ENCODE measurements at regions not wholly inside any gene's neighbourhood (a gene's known extent, or its start where the extent isn't known, plus 50 kb on each side); places are given as distances from the start of the nearest gene placed in this dataset.
"Not testable (repeated sequence)": the region's sequence is repeated elsewhere in the genome, so short reads cannot be mapped to it uniquely, and the experiment has no call there.

GRCh38 chr2:3899536-3900155 is 196.3 kb downstream of the DCDC2C start:
- peak in 1 of 3 donors; percentile 57 for DNase-seq

- DNase-seq = no peak
Observed at GRCh38 chr2:3902131-3902530, 198.8 kb downstream of the DCDC2C start.

GRCh38 chr2:3904061-3904460 is 200.7 kb downstream of the DCDC2C start:
- DNase-seq = no peak

GRCh38 chr2:3908498-3908897 is 205.1 kb downstream of the DCDC2C start:
- DNase-seq = not testable (repeated sequence)

DNA sequence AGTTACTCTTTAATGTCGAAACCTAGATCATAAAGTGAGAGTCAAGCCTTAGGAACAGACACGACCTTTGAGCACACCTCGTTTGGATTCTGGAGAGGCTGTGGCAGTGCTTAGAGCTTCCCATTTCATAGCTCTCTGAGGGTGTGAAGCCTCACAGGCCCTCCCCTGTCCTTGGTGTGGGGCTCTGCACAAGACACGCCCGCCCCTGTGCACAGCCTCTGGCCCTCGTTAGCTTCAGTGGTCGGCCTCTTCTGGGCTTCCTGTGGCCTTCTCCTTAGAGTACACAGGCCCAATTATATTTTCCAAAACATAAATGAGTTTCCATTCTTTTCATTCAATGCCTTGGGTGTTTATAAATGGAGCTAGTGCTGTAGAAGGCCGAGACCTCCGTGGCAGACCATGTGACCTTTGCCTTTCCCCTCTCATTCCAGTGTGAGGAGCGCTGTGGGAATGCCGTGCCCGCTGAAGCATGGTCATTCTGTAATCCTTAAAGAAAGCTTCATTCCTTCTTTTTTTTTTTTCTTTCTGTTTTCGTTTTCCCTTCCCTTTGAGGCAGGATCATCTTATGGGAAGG is 208.6 kb downstream of the DCDC2C start:
- no peak for DNase-seq

DNA sequence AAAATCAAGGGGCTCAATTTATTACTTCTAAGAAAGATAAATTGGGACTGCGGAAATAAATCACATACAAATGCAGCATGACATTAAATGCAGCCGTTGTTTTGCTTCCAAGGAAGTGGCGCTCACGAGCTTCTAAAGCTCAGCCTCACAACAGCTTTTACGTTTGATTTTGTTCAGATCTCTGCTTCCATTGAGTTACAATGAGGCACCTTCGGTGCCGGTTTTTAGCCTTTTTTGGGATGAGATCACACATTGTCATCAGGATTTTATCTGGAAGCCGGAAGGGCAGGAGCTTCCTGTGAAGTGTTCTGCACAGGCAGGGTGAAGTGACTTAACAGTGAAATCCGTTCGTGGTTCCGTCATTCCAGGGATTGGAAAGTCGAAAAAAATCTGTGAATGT is 209.8 kb downstream of the DCDC2C start:
- peak in 1 of 3 donors; percentile 25 for DNase-seq

DNA sequence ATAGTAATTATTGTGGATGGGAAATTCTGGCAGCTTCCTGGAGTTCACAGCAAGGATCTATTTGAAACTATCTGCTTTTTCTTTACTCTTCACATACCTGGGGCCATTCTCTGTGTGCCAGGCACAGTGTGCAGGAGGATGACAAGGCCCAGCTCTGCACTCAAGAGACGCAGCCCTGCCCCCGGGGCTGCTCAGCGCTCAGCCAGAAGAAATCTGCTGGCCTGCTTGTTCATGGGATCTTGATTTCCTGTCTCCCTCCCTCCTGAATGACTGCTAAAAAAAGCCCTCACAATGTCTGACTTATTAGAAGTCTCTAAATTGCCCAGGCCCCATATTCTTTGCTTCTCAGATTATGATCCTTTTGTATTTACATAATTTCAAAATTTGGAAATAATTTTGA is 210.9 kb downstream of the DCDC2C start:
- peak in 1 of 3 donors; percentile 20 for DNase-seq

GRCh38 chr2:3927031-3927430 is 223.7 kb downstream of the DCDC2C start:
- no peak for DNase-seq

DNA sequence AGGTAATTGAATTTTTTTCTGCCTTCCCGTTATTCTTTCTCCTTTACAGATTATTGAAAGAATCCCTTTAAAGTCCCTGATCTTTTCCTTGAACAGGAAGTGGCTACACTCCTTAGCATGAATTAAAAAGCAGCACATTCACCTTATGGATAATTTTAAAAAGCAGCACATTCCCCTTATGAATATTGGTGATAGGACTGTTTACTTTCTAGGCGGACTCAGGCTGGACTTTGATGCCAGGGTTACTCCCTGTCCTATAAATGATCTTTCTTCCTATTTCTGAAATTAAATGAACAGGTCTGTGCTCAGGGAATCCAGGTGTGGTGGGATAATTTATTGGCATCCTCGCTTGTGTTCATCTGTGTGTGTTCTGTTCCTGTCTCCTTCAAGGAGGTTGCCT is 226.0 kb downstream of the DCDC2C start:
- DNase-seq = no peak

DNA sequence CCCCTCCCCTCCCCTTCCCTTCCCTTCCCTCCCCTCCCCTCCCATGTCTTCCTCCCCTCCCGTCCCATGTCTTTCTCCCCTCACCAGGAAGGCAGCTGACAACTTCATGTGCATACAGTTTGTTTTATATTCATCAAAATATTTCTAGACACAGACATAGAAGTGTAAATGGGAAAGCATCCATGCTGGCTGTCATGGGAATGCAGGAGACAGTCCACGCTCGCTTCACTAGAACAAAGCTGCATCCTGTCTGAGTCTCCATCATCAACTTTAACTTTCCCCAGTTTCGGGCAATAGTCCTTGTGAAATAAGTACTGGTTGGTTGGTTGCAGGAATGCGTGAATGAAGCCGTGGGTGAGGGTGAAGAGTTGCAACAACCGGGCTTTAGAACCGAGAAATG is 226.9 kb downstream of the DCDC2C start:
- DNase-seq = no peak

- DNase-seq = no peak
Observed at GRCh38 chr2:3940661-3941060, 237.3 kb downstream of the DCDC2C start.

GRCh38 chr2:3942841-3943240 is 239.5 kb downstream of the DCDC2C start:
- no peak for DNase-seq

DNA sequence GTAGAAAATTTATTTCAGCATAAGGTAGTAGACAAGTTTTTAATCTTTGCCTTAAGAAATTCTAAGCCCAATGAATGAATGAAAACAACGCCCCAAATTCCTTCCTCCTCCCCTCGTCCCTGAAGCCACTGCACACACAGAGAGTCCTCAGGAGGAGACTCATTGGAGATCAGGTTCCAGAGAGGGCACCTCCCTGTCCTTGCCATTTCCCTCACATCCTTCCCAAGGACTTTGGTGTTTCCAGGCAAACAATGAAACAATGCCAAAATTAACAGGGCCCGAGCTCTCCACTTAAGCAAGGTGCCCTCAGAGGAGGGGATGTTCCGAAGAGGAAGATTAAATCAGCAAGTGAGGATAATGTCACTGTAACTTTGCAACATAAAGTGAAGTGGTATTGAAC is 240.7 kb downstream of the DCDC2C start:
- DNase-seq = no peak

DNA sequence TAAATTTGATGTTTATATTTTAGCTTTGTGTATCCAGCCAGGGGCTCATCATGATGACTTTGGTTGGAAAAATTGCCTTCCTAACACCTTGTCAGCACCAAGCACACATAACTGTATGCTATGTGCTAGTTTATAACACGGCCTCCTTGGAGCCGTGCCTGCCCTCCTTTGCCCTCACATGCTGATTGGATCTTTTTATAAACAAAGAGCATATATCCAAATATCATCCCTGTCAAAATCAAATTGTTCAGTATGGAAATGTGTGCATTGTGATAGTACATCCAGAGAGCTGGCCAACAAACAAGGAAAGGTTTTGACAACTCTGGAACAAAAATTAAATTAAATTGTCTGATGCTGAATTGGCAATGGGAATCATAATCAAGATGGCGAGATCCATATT is 241.5 kb downstream of the DCDC2C start:
- no peak for DNase-seq

- no peak for DNase-seq
Observed at GRCh38 chr2:3948191-3948590, 244.8 kb downstream of the DCDC2C start.

- DNase-seq = no peak
Observed at GRCh38 chr2:3951131-3951954, 248.0 kb downstream of the DCDC2C start.

DNA sequence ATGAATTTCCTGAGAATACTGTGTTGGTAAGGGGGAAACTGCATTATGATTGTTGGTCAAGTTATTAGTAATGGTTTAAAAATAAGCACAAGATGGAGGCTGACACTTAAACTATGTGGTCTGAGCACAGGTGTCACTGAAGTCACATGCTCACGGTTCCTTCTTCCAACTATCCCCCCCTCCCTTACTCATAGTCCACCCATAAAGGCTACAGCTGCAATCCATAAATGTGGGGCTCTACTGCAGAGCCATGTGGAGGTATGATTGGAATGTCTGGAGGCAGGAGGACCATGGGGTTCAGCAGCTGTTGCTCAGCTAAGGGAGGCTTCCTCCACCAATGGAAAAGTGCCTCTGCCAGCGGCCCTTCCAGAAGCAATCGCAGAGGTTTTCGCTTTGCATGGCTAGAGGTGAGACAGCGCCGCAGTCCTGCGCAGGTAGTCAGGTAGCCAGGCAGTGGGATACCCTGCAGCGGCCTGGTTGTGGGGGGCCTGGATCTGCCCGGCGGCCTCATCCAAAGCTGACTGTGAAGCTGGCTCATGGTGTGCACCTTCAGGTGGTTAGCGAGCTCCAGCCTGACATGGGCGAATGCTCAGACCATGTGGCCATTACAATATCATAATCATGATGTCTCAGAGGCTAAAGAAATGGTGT is 249.6 kb downstream of the DCDC2C start:
- DNase-seq = peak; percentile 21 to 40 (median 37)

- peak in 1 of 3 donors; percentile 8 for DNase-seq
Observed at GRCh38 chr2:3954261-3954660, 250.9 kb downstream of the DCDC2C start.

GRCh38 chr2:3956406-3956805 is 253.0 kb downstream of the DCDC2C start:
- DNase-seq = no peak

DNA sequence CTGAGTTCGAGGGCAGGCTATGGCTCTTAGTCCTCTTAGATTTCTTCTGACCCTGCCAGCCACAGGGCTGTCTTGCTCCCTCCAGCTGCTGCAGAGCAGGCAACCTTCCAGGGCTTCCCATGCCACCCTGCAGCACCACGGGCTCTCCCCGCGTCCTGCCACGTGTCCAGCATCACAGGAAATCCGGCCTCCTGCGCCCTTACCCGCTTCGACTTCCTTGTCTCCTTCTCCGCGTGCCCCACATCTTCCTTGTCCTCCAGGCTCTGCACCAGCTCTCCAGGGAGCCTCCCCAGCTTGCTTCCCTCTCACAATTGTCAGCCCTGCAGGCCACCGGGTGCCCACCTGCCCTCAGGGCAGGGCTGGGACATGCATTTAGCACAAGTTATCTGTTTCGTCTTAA is 253.5 kb downstream of the DCDC2C start:
- DNase-seq = no peak

DNA sequence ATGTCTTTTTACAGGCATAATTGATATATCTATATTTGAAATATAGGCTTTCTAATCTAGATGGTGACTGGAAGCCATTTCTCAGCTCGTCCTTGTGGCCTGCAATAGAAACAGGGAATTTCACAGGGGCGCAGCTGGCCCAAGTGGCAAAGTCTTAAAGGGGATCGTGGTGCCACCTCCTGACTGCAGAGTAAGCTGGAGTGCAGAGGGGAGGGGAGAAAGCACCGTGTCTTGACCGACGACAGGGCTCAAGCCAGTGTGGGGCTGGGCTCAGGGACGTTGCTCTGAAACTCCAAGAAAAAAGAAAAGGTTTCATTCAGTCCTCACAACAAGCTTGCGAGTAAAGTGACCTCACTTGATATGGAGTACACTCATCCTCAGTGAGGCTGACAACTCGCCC is 255.1 kb downstream of the DCDC2C start:
- no peak for DNase-seq

- DNase-seq = no peak
Observed at GRCh38 chr2:3958969-3959368, 255.6 kb downstream of the DCDC2C start.

GRCh38 chr2:3959372-3959771 is 256.0 kb downstream of the DCDC2C start:
- peak; percentile 14 to 63 (median 34) for DNase-seq
